ES-I3 (cell line): ENCODE measurements at regions not wholly inside any gene's neighbourhood (a gene's known extent, or its start where the extent isn't known, plus 50 kb on each side); places are given as distances from the start of the nearest gene placed in this dataset.

Source experiments
- H3K36me3 ChIP-seq: 2 replicates; pipeline ENCODE4 v1.6.1; 2013; ENCODE audit warnings: mild to moderate bottlenecking, low read length, control low read depth, moderate library complexity; ENCODE audit not compliant: insufficient read depth
- H3K4me1 ChIP-seq: 2 replicates; pipeline ENCODE4 v1.6.1; 2013; ENCODE audit warnings: mild to moderate bottlenecking, control low read depth, low read length; ENCODE audit not compliant: insufficient read depth
- H3K9ac ChIP-seq: 2 replicates; pipeline ENCODE4 v1.6.1; 2013; ENCODE audit warnings: low read depth, mild to moderate bottlenecking, low read length, moderate library complexity
- H3K9me3 ChIP-seq: 2 replicates; pipeline ENCODE4 v1.6.1; 2013; ENCODE audit warnings: mild to moderate bottlenecking, low read length, moderate library complexity; ENCODE audit not compliant: control insufficient read depth, insufficient read depth

DNA sequence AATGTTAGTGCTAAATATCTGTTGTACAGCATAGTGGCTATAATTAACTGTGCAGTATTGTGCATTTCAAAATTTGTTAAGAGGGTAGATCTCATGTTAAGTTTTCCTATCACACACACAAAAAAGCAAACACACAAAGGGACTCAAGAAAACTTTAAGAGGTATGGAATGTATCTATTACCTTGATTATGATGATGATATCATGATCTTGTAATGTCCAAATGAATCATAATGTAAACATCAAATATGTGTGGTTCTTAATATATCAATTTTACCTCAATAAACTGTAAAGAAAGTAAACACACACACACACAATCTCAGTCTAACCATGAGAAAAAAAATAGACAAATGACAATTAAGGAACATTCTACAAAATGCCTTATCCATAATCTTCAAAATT is 934.6 kb downstream of the SLITRK1 start:
- Histone ChIP-seq H3K36me3 (no peaks in the 10 kb centered on the region), H3K9me3 (no peaks in the 10 kb centered on the region), H3K9ac (no peak overlapping the region), H3K4me1 (no peaks in the 10 kb centered on the region)

DNA sequence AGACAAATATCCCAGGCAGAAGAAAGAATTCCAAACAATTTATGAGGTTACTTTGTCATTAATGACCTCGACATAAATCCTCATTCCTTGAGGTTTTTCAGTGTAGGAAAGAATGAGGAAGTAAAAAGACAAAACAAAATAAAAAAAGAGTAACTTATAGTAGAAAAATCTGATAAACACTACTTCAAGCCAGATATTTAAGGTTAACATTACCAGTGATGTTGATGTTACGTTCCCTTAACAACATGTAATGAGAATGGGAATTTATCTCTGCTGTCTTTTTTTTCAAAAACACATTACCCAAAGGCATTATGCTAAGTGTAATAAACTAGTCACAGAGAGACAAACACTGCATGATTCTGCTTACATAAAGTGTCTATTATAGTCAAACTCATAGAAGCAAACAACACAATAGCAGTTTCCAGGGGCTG is 935.1 kb downstream of the SLITRK1 start:
- Histone ChIP-seq H3K9me3 (no peaks in the 10 kb centered on the region), H3K9ac (no peak overlapping the region), H3K36me3 (no peaks in the 10 kb centered on the region), H3K4me1 (no peaks in the 10 kb centered on the region)

- no peak overlapping the region for H3K9ac ChIP-seq
- H3K36me3 ChIP-seq: no peaks in the 10 kb centered on the region
- H3K4me1 ChIP-seq: no peaks in the 10 kb centered on the region
- no peaks in the 10 kb centered on the region; the same call in 1 of the 2 replicates for H3K9me3 ChIP-seq
Measured at GRCh38 chr13:82938644-82939043, 943.6 kb downstream of the SLITRK1 start.

GRCh38 chr13:82934000-82934399 is 948.3 kb downstream of the SLITRK1 start:
- Histone ChIP-seq H3K4me1 (no peaks in the 10 kb centered on the region), H3K9ac (no peak overlapping the region), H3K36me3 (no peaks in the 10 kb centered on the region), H3K9me3 (no peaks in the 10 kb centered on the region; the same call in 1 of the 2 replicates)

- Histone ChIP-seq H3K4me1 (no peaks in the 10 kb centered on the region), H3K9ac (no peak overlapping the region), H3K36me3 (no peaks in the 10 kb centered on the region), H3K9me3 (no peaks in the 10 kb centered on the region)
Measured at GRCh38 chr13:82925114-82925513, 957.2 kb downstream of the SLITRK1 start.

- Histone ChIP-seq H3K36me3 (no peaks in the 10 kb centered on the region), H3K9ac (no peak overlapping the region), H3K9me3 (no peaks in the 10 kb centered on the region), H3K4me1 (no peaks in the 10 kb centered on the region)
Measured at GRCh38 chr13:82917984-82918383, 964.3 kb downstream of the SLITRK1 start.

DNA sequence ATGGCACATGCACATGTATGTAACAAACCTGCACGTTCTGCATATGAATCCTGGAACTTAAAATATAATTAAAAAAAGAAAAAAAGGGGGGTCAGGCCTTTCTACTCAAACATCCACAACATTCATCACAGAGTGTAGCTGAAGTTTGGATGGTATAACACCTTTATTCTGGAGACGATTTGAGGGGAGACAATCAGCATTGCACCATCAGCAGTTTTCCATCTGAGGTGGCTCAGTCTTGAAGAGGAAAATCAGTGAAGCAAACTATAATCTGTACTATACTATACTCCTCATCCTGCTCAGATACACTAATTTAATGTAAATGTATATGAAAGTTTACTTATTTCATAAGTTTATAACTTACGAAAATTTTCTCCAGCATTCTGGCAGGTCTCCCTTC is 969.7 kb downstream of the SLITRK1 start:
- Histone ChIP-seq H3K9ac (no peak overlapping the region), H3K4me1 (no peaks in the 10 kb centered on the region), H3K36me3 (no peaks in the 10 kb centered on the region), H3K9me3 (no peaks in the 10 kb centered on the region)

DNA sequence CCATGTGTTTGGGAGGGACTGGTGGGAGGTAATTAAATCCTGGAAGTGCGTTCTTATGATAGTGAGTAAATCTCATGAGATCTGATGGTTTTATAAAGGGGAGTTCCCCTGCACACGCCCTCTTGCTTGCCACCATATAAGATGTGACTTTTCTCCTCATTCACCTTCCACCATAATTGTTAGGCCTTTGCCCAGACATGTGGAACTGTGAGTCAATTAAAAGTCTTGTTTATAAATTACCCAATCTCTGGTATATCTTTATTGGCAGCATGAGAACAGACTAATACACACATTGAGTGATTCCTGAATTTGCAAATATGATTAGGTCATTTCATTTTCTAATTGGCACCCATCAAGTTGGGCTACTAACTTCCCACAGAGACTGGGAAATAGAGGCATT is 977.2 kb downstream of the SLITRK1 start:
- H3K36me3 ChIP-seq: no peaks in the 10 kb centered on the region
- H3K4me1 ChIP-seq: no peaks in the 10 kb centered on the region; the same call in 1 of the 2 replicates
- H3K9ac ChIP-seq: no peak overlapping the region
- H3K9me3 ChIP-seq: no peaks in the 10 kb centered on the region

DNA sequence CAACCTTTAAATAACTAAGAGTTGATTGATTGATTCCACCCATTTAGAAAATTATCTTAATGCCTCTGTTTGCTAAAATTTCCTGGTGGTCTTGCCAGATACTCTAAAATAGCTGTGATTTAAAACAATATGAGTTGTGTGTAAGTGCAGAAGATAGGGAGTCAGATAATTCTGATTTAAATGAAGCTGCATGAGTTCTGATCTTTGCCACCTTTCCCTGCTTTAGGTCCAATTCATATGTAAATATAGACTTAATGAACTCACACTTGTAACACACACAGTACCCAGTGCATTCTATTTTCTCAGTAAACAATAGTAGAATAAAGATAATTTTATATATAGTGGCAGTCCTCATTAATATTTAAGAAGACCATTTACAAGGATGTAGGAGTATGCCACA is 981.8 kb downstream of the SLITRK1 start:
- Histone ChIP-seq H3K9ac (no peak overlapping the region), H3K9me3 (peaks cover 5% of the 10 kb centered on the region)

GRCh38 chr13:82898586-82898985 is 983.7 kb downstream of the SLITRK1 start:
- H3K4me1 ChIP-seq: no peaks in the 10 kb centered on the region; the same call in 1 of the 2 replicates
- H3K9me3 ChIP-seq: peaks cover 5% of the 10 kb centered on the region
- no peak overlapping the region for H3K9ac ChIP-seq
- H3K36me3 ChIP-seq: no peaks in the 10 kb centered on the region

More for the DNA sequence above, 981.8 kb downstream of the SLITRK1 start:
- H3K4me1 ChIP-seq: no peaks in the 10 kb centered on the region; the same call in 1 of the 2 replicates
- no peaks in the 10 kb centered on the region for H3K36me3 ChIP-seq

- Histone ChIP-seq H3K9me3 (no peaks in the 10 kb centered on the region), H3K4me1 (no peaks in the 10 kb centered on the region), H3K9ac (no peak overlapping the region), H3K36me3 (no peaks in the 10 kb centered on the region)
Measured at GRCh38 chr13:82879921-82880320, 1002.4 kb downstream of the SLITRK1 start.

GRCh38 chr13:82878536-82878935 is 1003.7 kb downstream of the SLITRK1 start:
- Histone ChIP-seq H3K9me3 (no peaks in the 10 kb centered on the region), H3K9ac (no peak overlapping the region), H3K36me3 (no peaks in the 10 kb centered on the region), H3K4me1 (no peaks in the 10 kb centered on the region)

- no peaks in the 10 kb centered on the region for H3K36me3 ChIP-seq
- H3K9me3 ChIP-seq: no peaks in the 10 kb centered on the region
- no peaks in the 10 kb centered on the region for H3K4me1 ChIP-seq
- no peak overlapping the region for H3K9ac ChIP-seq
Measured at GRCh38 chr13:82867284-82867683, 1015.0 kb downstream of the SLITRK1 start.

GRCh38 chr13:82850644-82851043 is 1031.6 kb downstream of the SLITRK1 start:
- H3K4me1 ChIP-seq: no peaks in the 10 kb centered on the region
- no peak overlapping the region for H3K9ac ChIP-seq
- H3K36me3 ChIP-seq: no peaks in the 10 kb centered on the region
- no peaks in the 10 kb centered on the region; the same call in 1 of the 2 replicates for H3K9me3 ChIP-seq

DNA sequence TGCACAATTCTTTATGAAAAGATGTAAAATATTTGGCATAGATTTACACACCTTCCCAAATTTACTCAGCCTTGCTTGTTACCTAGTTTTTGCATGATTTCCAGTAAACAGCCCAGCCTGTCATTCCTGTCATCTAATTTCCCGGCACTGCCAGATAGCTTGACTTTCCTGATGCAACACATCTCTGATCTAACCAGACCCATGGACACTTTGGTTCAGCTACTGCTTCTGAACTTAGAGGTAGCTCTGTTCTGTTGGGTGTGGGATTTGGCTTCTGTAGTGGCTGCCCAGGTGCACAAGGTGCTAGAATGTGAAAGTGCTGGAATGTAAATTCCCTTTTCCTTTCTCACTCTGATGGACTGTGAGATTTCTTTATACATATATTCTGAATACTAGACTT is 1033.5 kb downstream of the SLITRK1 start:
- no peaks in the 10 kb centered on the region for H3K36me3 ChIP-seq
- H3K4me1 ChIP-seq: no peaks in the 10 kb centered on the region
- H3K9me3 ChIP-seq: no peaks in the 10 kb centered on the region; the same call in 1 of the 2 replicates
- H3K9ac ChIP-seq: no peak overlapping the region

DNA sequence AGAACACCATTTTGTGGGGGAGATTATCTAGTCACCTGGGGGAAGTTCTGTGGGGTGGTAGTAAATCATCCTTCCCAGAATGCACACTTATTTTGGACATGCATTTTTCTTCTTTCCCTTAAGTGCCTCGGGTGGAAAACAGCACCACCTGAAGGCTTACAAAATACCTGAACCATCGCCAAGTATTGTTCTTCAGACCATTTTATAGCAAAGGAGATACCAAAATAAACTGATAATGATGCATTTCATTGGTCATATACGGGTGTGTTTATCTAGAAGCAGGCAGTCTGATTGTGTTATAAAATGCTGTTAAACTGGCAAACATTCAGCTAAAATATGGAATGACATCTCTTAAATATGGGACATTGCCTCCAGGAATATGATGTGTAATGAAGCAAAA is 1034.7 kb downstream of the SLITRK1 start:
- H3K4me1 ChIP-seq: no peaks in the 10 kb centered on the region
- H3K36me3 ChIP-seq: no peaks in the 10 kb centered on the region
- no peaks in the 10 kb centered on the region for H3K9me3 ChIP-seq
- H3K9ac ChIP-seq: no peak overlapping the region
